ENCODE measurements at regions not wholly inside any gene's neighbourhood (a gene's known extent, or its start where the extent isn't known, plus 50 kb on each side); places are given as distances from the start of the nearest gene placed in this dataset.

GRCh38 chr12:25013061-25013460 lies 64.2 kb upstream of the BCAT1 start:
- Histone ChIP-seq H3K36me3 (no peaks in the 10 kb centered on the region), H3K9me3 (no peaks in the 10 kb centered on the region), H3K27ac (no peak overlapping the region), H3K27me3 (no peaks in the 10 kb centered on the region), H3K4me1 (no peaks in the 10 kb centered on the region), H3K4me3 (no peak overlapping the region)
- TF ChIP-seq CTCF (IDR thresholded peaks at IDR 0.05) (no peak), POLR2A (IDR thresholded peaks at IDR 0.05) (no peak), POLR2AphosphoS5 (IDR thresholded peaks at IDR 0.05) (no peak)
- intact Hi-C loops (cut with DNase I; ENCODE audit: low total_unique reads), result no loop called here
- no peak for DNase-seq (ENCODE audit: low spot score in 2 of 2)

DNA sequence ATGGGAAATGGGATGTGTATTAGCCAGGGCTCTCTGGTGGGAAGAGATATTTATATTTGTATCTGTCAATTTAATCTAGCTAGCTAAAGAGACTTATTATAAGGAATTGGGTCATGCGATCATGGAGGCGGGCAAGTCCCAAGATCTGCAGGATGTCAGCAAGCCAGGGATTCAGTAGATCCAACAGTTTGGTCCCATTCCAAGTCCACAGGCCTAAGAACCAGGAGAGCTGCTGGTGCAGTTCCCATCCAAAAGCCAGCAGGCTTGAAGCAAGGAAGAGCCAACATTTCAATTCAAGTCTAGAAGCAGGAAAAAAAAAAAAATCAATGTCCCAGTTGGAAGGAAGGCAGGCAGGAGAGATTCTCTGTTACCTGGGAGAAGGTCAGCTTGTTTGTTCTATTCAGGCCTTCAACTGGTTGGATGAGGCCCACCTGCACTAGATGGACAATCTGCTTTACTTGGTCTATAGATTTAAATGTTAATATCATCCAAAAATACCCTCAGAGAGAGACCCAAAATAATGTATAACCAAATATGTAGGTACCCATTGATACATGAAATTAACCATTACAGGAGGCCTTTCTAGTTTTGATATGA lies 60.7 kb upstream of the BCAT1 start:
- intact Hi-C loops (cut with DNase I; ENCODE audit: low total_unique reads), result no loop called here
- Histone ChIP-seq H3K27me3 (no peaks in the 10 kb centered on the region), H3K9me3 (no peaks in the 10 kb centered on the region), H3K27ac (no peak overlapping the region), H3K4me3 (no peak overlapping the region), H3K4me1 (no peaks in the 10 kb centered on the region), H3K36me3 (no peaks in the 10 kb centered on the region)
- no peak for DNase-seq (ENCODE audit: low spot score in 2 of 2)
- TF ChIP-seq POLR2AphosphoS5 (IDR thresholded peaks at IDR 0.05), result no peak
- TF ChIP-seq POLR2A (IDR thresholded peaks at IDR 0.05), result no peak
- no peak for TF ChIP-seq CTCF (IDR thresholded peaks at IDR 0.05)

DNA sequence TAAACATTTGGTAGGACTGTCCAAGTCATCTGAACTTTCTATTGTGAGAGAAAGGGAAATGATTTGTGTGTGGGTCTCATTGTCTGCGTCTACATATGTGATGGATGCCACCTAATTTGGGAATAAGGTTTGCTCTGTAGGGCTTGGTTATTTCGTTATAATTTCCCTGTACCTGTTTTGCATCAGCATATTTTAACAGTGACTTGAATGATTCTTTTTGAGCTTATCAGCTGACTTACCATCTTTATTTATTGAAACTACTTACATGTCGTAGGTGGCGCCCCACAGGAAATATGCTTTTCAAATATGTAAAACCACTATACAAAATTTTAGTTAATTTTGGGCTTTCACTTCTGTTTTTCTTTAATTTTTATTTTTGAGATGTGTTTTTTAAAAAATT lies 56.5 kb upstream of the BCAT1 start:
- Histone ChIP-seq H3K27ac (no peak overlapping the region), H3K9me3 (no peaks in the 10 kb centered on the region), H3K4me1 (no peaks in the 10 kb centered on the region), H3K27me3 (no peaks in the 10 kb centered on the region), H3K36me3 (no peaks in the 10 kb centered on the region), H3K4me3 (no peak overlapping the region)
- intact Hi-C loops (cut with DNase I; ENCODE audit: low total_unique reads), result no loop called here
- TF ChIP-seq POLR2A (IDR thresholded peaks at IDR 0.05) (no peak), CTCF (IDR thresholded peaks at IDR 0.05) (no peak), POLR2AphosphoS5 (IDR thresholded peaks at IDR 0.05) (no peak)
- DNase-seq (ENCODE audit: low spot score in 2 of 2), result no peak

- H3K36me3 ChIP-seq, result no peaks in the 10 kb centered on the region
- TF ChIP-seq POLR2AphosphoS5 (IDR thresholded peaks at IDR 0.05) (no peak), POLR2A (IDR thresholded peaks at IDR 0.05) (no peak), CTCF (IDR thresholded peaks at IDR 0.05) (no peak)
- intact Hi-C loops (cut with DNase I; ENCODE audit: low total_unique reads), result no loop called here
- no peaks in the 10 kb centered on the region for H3K27me3 ChIP-seq
- no peaks in the 10 kb centered on the region for H3K4me1 ChIP-seq
- no peaks in the 10 kb centered on the region for H3K9me3 ChIP-seq
- H3K27ac ChIP-seq, result no peak overlapping the region
- no peak for DNase-seq (ENCODE audit: low spot score in 2 of 2)
- H3K4me3 ChIP-seq, result no peak overlapping the region
Observed at GRCh38 chr12:25004447-25004846, 55.5 kb upstream of the BCAT1 start.

DNA sequence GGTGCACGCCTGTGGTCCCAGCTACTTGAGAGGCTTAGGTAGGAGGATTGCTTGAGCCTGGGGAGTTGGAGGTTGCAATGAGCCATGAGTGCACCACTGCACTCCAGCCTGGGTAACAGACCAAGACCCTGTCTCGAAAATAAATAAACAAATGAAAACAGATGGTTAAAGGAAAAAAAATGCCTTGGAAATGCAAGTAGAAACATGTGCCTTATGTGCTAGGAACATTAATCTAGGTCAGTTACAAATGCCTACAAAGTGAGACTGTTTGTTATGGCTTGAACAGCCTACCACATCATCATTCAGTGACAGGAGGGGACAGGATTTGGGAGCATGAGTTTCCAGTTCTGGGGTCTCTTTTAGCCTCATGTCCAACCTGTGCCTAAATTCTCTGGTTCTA lies 52.4 kb upstream of the BCAT1 start:
- no peak for DNase-seq (ENCODE audit: low spot score in 2 of 2)
- intact Hi-C loops (cut with DNase I; ENCODE audit: low total_unique reads), result no loop called here
- no peaks in the 10 kb centered on the region for H3K27me3 ChIP-seq
- H3K4me3 ChIP-seq, result no peak overlapping the region
- H3K36me3 ChIP-seq, result no peaks in the 10 kb centered on the region
- no peaks in the 10 kb centered on the region for H3K9me3 ChIP-seq
- H3K27ac ChIP-seq, result no peak overlapping the region
- no peaks in the 10 kb centered on the region for H3K4me1 ChIP-seq
- TF ChIP-seq POLR2A (IDR thresholded peaks at IDR 0.05) (no peak), CTCF (IDR thresholded peaks at IDR 0.05) (no peak), POLR2AphosphoS5 (IDR thresholded peaks at IDR 0.05) (no peak)

All from breast epithelium (tissue), 4 donors.